Urothelium cell line (cell line): ENCODE measurements at regions not wholly inside any gene's neighbourhood (a gene's known extent, or its start where the extent isn't known, plus 50 kb on each side); places are given as distances from the start of the nearest gene placed in this dataset.
A peak's percentile ranks its signal among the peaks of the same experiment; 100 is the strongest.

ENCODE experiments used
- DNase-seq: peaks from one replicate; pipeline ENCODE4 v3.0.0; 2011; ENCODE audit warnings: low spot score, mixed read lengths
- FAIRE-seq: peaks from 2 replicates; lab custom pipeline; 2011; peaks lifted over from hg19 to GRCh38; lab: Jason Lieb, UNC

- FAIRE-seq (no peak), DNase-seq (no peak)
Measured at GRCh38 chr20:21902391-21902790, 196.9 kb downstream of the PAX1 start.

GRCh38 chr20:21901470-21902275 lies 196.2 kb downstream of the PAX1 start:
- DNase-seq, result peak; percentile 27
- FAIRE-seq, result no peak

- FAIRE-seq, result no peak
- no peak for DNase-seq
Measured at GRCh38 chr20:21900431-21900830, 195.0 kb downstream of the PAX1 start.

- DNase-seq (no peak), FAIRE-seq (no peak)
Measured at GRCh38 chr20:21874921-21875320, 169.5 kb downstream of the PAX1 start.

- no peak for FAIRE-seq
- no peak for DNase-seq
Measured at GRCh38 chr20:21874127-21874526, 168.7 kb downstream of the PAX1 start.

- DNase-seq, result no peak
- FAIRE-seq, result no peak
Measured at GRCh38 chr20:21873291-21873690, 167.8 kb downstream of the PAX1 start.

- FAIRE-seq, result no peak
- no peak for DNase-seq
Measured at GRCh38 chr20:21867811-21868210, 162.3 kb downstream of the PAX1 start.

- DNase-seq (no peak), FAIRE-seq (no peak)
Measured at GRCh38 chr20:21867353-21867752, 161.9 kb downstream of the PAX1 start.

- no peak for DNase-seq
Measured at GRCh38 chr20:21862956-21863355, 157.5 kb downstream of the PAX1 start.

GRCh38 chr20:21862259-21862946 lies 156.9 kb downstream of the PAX1 start:
- FAIRE-seq (no peak), DNase-seq (no peak)

More at GRCh38 chr20:21862956-21863355, 157.5 kb downstream of the PAX1 start:
- peak; percentile 93 for FAIRE-seq

GRCh38 chr20:21840991-21841390 lies 135.5 kb downstream of the PAX1 start:
- DNase-seq (no peak), FAIRE-seq (no peak)

GRCh38 chr20:21839982-21840381 lies 134.5 kb downstream of the PAX1 start:
- FAIRE-seq, result no peak
- no peak for DNase-seq

GRCh38 chr20:21836346-21836745 lies 130.9 kb downstream of the PAX1 start:
- no peak for FAIRE-seq
- DNase-seq, result no peak

GRCh38 chr20:21835042-21835441 lies 129.6 kb downstream of the PAX1 start:
- no peak for DNase-seq
- no peak for FAIRE-seq

- no peak for FAIRE-seq
Measured at GRCh38 chr20:21832442-21833385, 127.2 kb downstream of the PAX1 start.

GRCh38 chr20:21826976-21827375 lies 121.5 kb downstream of the PAX1 start:
- DNase-seq, result no peak
- FAIRE-seq, result no peak

More at GRCh38 chr20:21832442-21833385, 127.2 kb downstream of the PAX1 start:
- no peak for DNase-seq

- FAIRE-seq, result no peak
- no peak for DNase-seq
Measured at GRCh38 chr20:21821358-21821757, 115.9 kb downstream of the PAX1 start.

- FAIRE-seq, result no peak
Measured at GRCh38 chr20:21820688-21821087, 115.2 kb downstream of the PAX1 start.

GRCh38 chr20:21820045-21820444 lies 114.6 kb downstream of the PAX1 start:
- DNase-seq, result no peak
- no peak for FAIRE-seq

More at GRCh38 chr20:21820688-21821087, 115.2 kb downstream of the PAX1 start:
- no peak for DNase-seq

GRCh38 chr20:21812379-21812778 lies 106.9 kb downstream of the PAX1 start:
- DNase-seq (no peak), FAIRE-seq (no peak)

GRCh38 chr20:21809961-21810523 lies 104.6 kb downstream of the PAX1 start:
- DNase-seq (no peak), FAIRE-seq (no peak)
